ENCODE measurements at regions not wholly inside any gene's neighbourhood (a gene's known extent, or its start where the extent isn't known, plus 50 kb on each side); places are given as distances from the start of the nearest gene placed in this dataset.

- Histone ChIP-seq H3K36me3 (ENCODE audit: control insufficient read depth, insufficient read depth, low read length) (no peaks in the 10 kb centered on the region), H3K4me3 (ENCODE audit: low read length) (no peak overlapping the region), H3K27ac (ENCODE audit: low read depth, low read length) (no peak overlapping the region), H3K9ac (ENCODE audit: extremely low read depth, low read length, poor library complexity, severe bottlenecking) (no peak overlapping the region), H3K27me3 (ENCODE audit: control insufficient read depth, insufficient read depth, low read length, poor library complexity, severe bottlenecking) (no peaks in the 10 kb centered on the region), H3K4me1 (ENCODE audit: control insufficient read depth, insufficient read depth, low read length) (no peaks in the 10 kb centered on the region), H3K9me3 (ENCODE audit: control insufficient read depth, low read length) (peaks cover 12% of the 10 kb centered on the region)
- H3K27ac Mint-ChIP-seq: no peak overlapping the region
- TF ChIP-seq CTCF (conservative IDR thresholded peaks at IDR 0.05): no peak
- DNase-seq: peak; percentile 67
- WGBS, 2 experiments (ENCODE audit: insufficient coverage in 1 of 2, insufficient read length in 1 of 2): 50 to 59% methylated on average over 1 to 2 of the region's 2 CpGs
- H3K9me3 Mint-ChIP-seq: peaks cover 7% of the 10 kb centered on the region
- no peak overlapping the region for H3K4me3 Mint-ChIP-seq
- peaks cover 13% of the 10 kb centered on the region for H3K4me1 Mint-ChIP-seq
- H3K36me3 Mint-ChIP-seq (ENCODE audit: low read depth): no peaks in the 10 kb centered on the region
- H3K27me3 Mint-ChIP-seq (ENCODE audit: insufficient read depth): no peaks in the 10 kb centered on the region
These were observed 205.1 kb upstream of the MAF start for GRCh38 chr16:79805621-79806020.

GRCh38 chr16:79801646-79802045 lies 201.1 kb upstream of the MAF start:
- Histone ChIP-seq H3K27me3 (ENCODE audit: control insufficient read depth, insufficient read depth, low read length, poor library complexity, severe bottlenecking) (no peaks in the 10 kb centered on the region), H3K4me1 (ENCODE audit: control insufficient read depth, insufficient read depth, low read length) (no peaks in the 10 kb centered on the region), H3K27ac (ENCODE audit: low read depth, low read length) (no peak overlapping the region), H3K36me3 (ENCODE audit: control insufficient read depth, insufficient read depth, low read length) (no peaks in the 10 kb centered on the region), H3K9ac (ENCODE audit: extremely low read depth, low read length, poor library complexity, severe bottlenecking) (no peak overlapping the region), H3K4me3 (ENCODE audit: low read length) (no peak overlapping the region), H3K9me3 (ENCODE audit: control insufficient read depth, low read length) (no peaks in the 10 kb centered on the region)
- TF ChIP-seq CTCF (conservative IDR thresholded peaks at IDR 0.05): no peak
- peaks cover 13% of the 10 kb centered on the region for H3K4me1 Mint-ChIP-seq
- H3K27ac Mint-ChIP-seq: no peak overlapping the region
- WGBS, 2 experiments (ENCODE audit: insufficient coverage in 1 of 2, insufficient read length in 1 of 2): 87 to 92% methylated on average over 4 to 5 of the region's 5 CpGs
- DNase-seq: no peak
- no peak overlapping the region for H3K4me3 Mint-ChIP-seq
- no peaks in the 10 kb centered on the region for H3K27me3 Mint-ChIP-seq (ENCODE audit: insufficient read depth)
- no peaks in the 10 kb centered on the region for H3K9me3 Mint-ChIP-seq
- H3K36me3 Mint-ChIP-seq (ENCODE audit: low read depth): no peaks in the 10 kb centered on the region

- Histone ChIP-seq H3K27ac (ENCODE audit: low read depth, low read length) (no peak overlapping the region), H3K4me1 (ENCODE audit: control insufficient read depth, insufficient read depth, low read length) (no peaks in the 10 kb centered on the region), H3K36me3 (ENCODE audit: control insufficient read depth, insufficient read depth, low read length) (no peaks in the 10 kb centered on the region), H3K4me3 (ENCODE audit: low read length) (no peak overlapping the region), H3K9ac (ENCODE audit: extremely low read depth, low read length, poor library complexity, severe bottlenecking) (no peak overlapping the region), H3K27me3 (ENCODE audit: control insufficient read depth, insufficient read depth, low read length, poor library complexity, severe bottlenecking) (no peaks in the 10 kb centered on the region), H3K9me3 (ENCODE audit: control insufficient read depth, low read length) (no peaks in the 10 kb centered on the region)
- Mint-ChIP-seq H3K36me3 (ENCODE audit: low read depth) (no peaks in the 10 kb centered on the region), H3K4me3 (no peak overlapping the region), H3K9me3 (no peaks in the 10 kb centered on the region), H3K4me1 (peaks cover under 1% of the 10 kb centered on the region), H3K27me3 (ENCODE audit: insufficient read depth) (no peaks in the 10 kb centered on the region), H3K27ac (no peak overlapping the region)
- 67 to 74% methylated on average over 2 to 3 of the region's 3 CpGs for WGBS, 2 experiments (ENCODE audit: insufficient coverage in 1 of 2, insufficient read length in 1 of 2)
- TF ChIP-seq CTCF (conservative IDR thresholded peaks at IDR 0.05): no peak
- no peak for DNase-seq
These were observed 199.6 kb upstream of the MAF start for GRCh38 chr16:79800016-79800608.
